GM12878 (cell line): ENCODE measurements at regions not wholly inside any gene's neighbourhood (a gene's known extent, or its start where the extent isn't known, plus 50 kb on each side); places are given as distances from the start of the nearest gene placed in this dataset.

Experiments
- ATAC-seq: fragments of 200-7000 bp; cut with Tn5 transposase; 3 replicates; pipeline ENCODE4 v1.9.1; 2020; ENCODE audit warnings: mild to moderate bottlenecking, moderate library complexity
- BruUV-seq: library from RNA; stranded (reverse); fragments of 400-500 nt; replicated peaks from 2 replicates; lab custom pipeline; 2021; lab: Mats Ljungman, UMichigan
- CTCF ChIA-PET: fragments of 300-600 bp; sonication (Branson Sonifier 250); formaldehyde crosslinking; extraction: SDS; loops from one replicate; lab custom pipeline; 2021; ENCODE audit warnings: inconsistent platforms; lab: Yijun Ruan, JAX
- POLR2A ChIA-PET: fragments of 350-600 bp; formaldehyde crosslinking; extraction: SDS; loops from one replicate; lab custom pipeline; 2021; ENCODE audit warnings: inconsistent platforms; lab: Charles Lee
- RAD21 ChIA-PET: fragments of 300-600 bp; sonication (Branson Sonifier 250); formaldehyde crosslinking; loops from one replicate; lab custom pipeline; 2023; ENCODE audit warnings: antibody characterized with exemption; ENCODE audit not compliant: unreplicated experiment; lab: Charles Lee
- SMC1A ChIA-PET: fragments of 300-600 bp; sonication (Branson Sonifier 250); formaldehyde crosslinking; loops from one replicate; lab custom pipeline; 2023; ENCODE audit not compliant: unreplicated experiment, uncharacterized antibody; lab: Charles Lee
- DNase-seq: peaks from one replicate; pipeline ENCODE4 v3.0.0-alpha.2; 2011; ENCODE audit warnings: low read depth, low spot score
- FAIRE-seq: peaks from 3 replicates; lab custom pipeline; 2011; peaks lifted over from hg19 to GRCh38; lab: Jason Lieb, UNC
- H2AFZ ChIP-seq: 2 replicates; pipeline ENCODE4 v1.6.0; 2011; ENCODE audit warnings: low read depth, low read length, control low read depth; ENCODE audit not compliant: control insufficient read depth
- H3K27ac ChIP-seq: 2 replicates; pipeline ENCODE4 v1.5.1; 2011; ENCODE audit warnings: control low read depth; ENCODE audit not compliant: control insufficient read depth, insufficient read depth
- H3K27me3 ChIP-seq, 2 experiments: replicated peaks in 1 of 2; 2 replicates each; pipeline versions ENCODE4 v1.6.0 to v1.6.1; 2011; ENCODE audit warnings: low read length in 1 of 2; ENCODE audit not compliant: control insufficient read depth in 2 of 2, insufficient read depth in 2 of 2
- H3K36me3 ChIP-seq, 2 experiments: 2 replicates each; pipeline ENCODE4 v1.5.1; 2011; ENCODE audit warnings: low read length in 1 of 2; ENCODE audit not compliant: control insufficient read depth in 2 of 2, insufficient read depth in 2 of 2
- H3K4me1 ChIP-seq: 2 replicates; pipeline ENCODE4 v1.6.1; 2011; ENCODE audit warnings: mild to moderate bottlenecking, low read length, moderate library complexity, mixed read lengths; ENCODE audit not compliant: control insufficient read depth, insufficient read depth
- H3K4me2 ChIP-seq: 2 replicates; pipeline ENCODE4 v1.6.0; 2011; ENCODE audit warnings: control low read depth; ENCODE audit not compliant: control insufficient read depth, insufficient read depth
- H3K4me3 ChIP-seq: fragments of 200-600 bp; sonication (generic); 2 replicates; pipeline ENCODE4 v1.5.1; 2016
- H3K79me2 ChIP-seq: 2 replicates; pipeline ENCODE4 v1.6.0; 2011; ENCODE audit warnings: low read length; ENCODE audit not compliant: control insufficient read depth, insufficient read depth
- H3K9ac ChIP-seq: 2 replicates; pipeline ENCODE4 v1.8.0; 2011; ENCODE audit warnings: low read length, control low read depth, mixed read lengths; ENCODE audit not compliant: control insufficient read depth, insufficient read depth
- H3K9me3 ChIP-seq: replicated peaks from 3 replicates; pipeline ENCODE4 v1.5.1; 2011; ENCODE audit warnings: mild to moderate bottlenecking, low read length; ENCODE audit not compliant: control insufficient read depth, insufficient read depth
- H4K20me1 ChIP-seq: 2 replicates; pipeline ENCODE4 v1.6.0; 2011; ENCODE audit not compliant: control insufficient read depth, insufficient read depth
- BCL3 ChIP-seq: IDR thresholded peaks from 2 replicates; pipeline ENCODE4 v1.6.1; 2011; ENCODE audit warnings: borderline replicate concordance, low read depth, mild to moderate bottlenecking, moderate library complexity, low read length; ENCODE audit not compliant: insufficient read depth, poor library complexity, severe bottlenecking
- CEBPB ChIP-seq, 2 experiments: fragments of 150-350 bp in 1 of 2; IDR thresholded peaks; 2 replicates each; pipeline ENCODE4 v1.6.1; 2012 to 2014; ENCODE audit warnings: low read depth in 2 of 2, low read length in 2 of 2, borderline replicate concordance in 1 of 2, inconsistent platforms in 1 of 2
- DPF2 ChIP-seq: fragments of 450-650 bp; IDR thresholded peaks from 2 replicates; pipeline ENCODE4 v1.6.1; 2017; ENCODE audit warnings: mild to moderate bottlenecking
- EGR1 ChIP-seq, 2 experiments: IDR thresholded peaks; 1 replicate in 1 of 2; 2 replicates in 1 of 2; pipeline ENCODE4 v1.6.1; 2011 to 2012; ENCODE audit warnings: low read depth in 2 of 2, low read length in 2 of 2, borderline replicate concordance in 1 of 2, mild to moderate bottlenecking in 1 of 2, moderate library complexity in 1 of 2
- GABPA ChIP-seq: IDR thresholded peaks from 2 replicates; pipeline ENCODE4 v1.6.1; 2014; ENCODE audit warnings: antibody characterized with exemption, low read depth, mild to moderate bottlenecking, inconsistent platforms
- GATAD2B ChIP-seq: fragments of 450-650 bp; conservative IDR thresholded peaks from 2 replicates; pipeline ENCODE4 v1.6.1; 2017; ENCODE audit warnings: low read depth, mild to moderate bottlenecking, moderate library complexity
- HDAC2 ChIP-seq: fragments of 200-600 bp; sonication (generic); IDR thresholded peaks from 2 replicates; pipeline ENCODE4 v1.6.1; 2017
- IRF3 ChIP-seq: fragments of 450-650 bp; IDR thresholded peaks from 2 replicates; pipeline ENCODE4 v1.6.1; 2014; ENCODE audit warnings: mild to moderate bottlenecking
- KAT2A ChIP-seq: conservative IDR thresholded peaks from 2 replicates; pipeline ENCODE4 v1.6.1; 2011; ENCODE audit warnings: low read depth, low read length; ENCODE audit not compliant: control insufficient read depth
- MYC ChIP-seq: IDR thresholded peaks from 2 replicates; pipeline ENCODE4 v1.6.1; 2011; ENCODE audit warnings: mild to moderate bottlenecking, low read length, moderate library complexity, inconsistent platforms; ENCODE audit not compliant: insufficient read depth, insufficient replicate concordance, insufficient read length, severe bottlenecking
- WGBS: methylation state at CpG from one replicate; pipeline ENCODE4 v1.1.6; 2016; ENCODE audit warnings: low lambda C conversion rate; ENCODE audit not compliant: insufficient replicate concordance, insufficient coverage; ENCODE audit errors: missing lambda C conversion rate; 5-methylcytosine and 5-hydroxymethylcytosine counted together
- in situ Hi-C: fragments of 300-500 bp; cut with MboI; formaldehyde crosslinking; loops from 9 replicates; pipeline ENCODE4 v1.14.3; 2018; ENCODE audit warnings: mixed read lengths
- intact Hi-C: fragments of 100-400 bp; cut with micrococcal nuclease; formaldehyde crosslinking; loops from one replicate; pipeline ENCODE4 v1.14.2; 2022; ENCODE audit not compliant: unreplicated experiment

DNA sequence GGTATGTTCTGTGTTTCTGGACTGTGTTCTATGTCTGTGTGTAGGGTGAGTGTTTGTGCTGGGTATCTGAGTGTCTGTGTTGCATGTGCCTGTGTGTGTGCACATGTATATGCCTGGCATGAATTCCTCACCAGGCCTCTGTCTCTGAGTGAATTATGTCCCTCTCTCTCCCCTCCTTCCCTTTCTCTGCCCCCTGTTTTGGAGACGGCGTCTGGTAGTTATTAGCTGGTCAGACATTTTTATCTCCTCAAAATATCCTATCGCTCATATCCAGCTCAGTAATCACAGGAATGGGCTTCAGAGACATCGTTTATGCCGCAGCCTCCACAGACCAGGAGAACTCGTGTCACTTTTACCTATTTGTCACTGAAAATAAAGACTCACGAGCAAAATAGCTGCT is 483.2 kb upstream of the BRINP1 start:
- H3K4me2 ChIP-seq: no peak overlapping the region
- intact Hi-C loops: no loop called here
- DNase-seq: no peak
- no peak for ATAC-seq
- H3K27ac ChIP-seq: no peak overlapping the region
- POLR2A ChIA-PET: no interaction called here
- H3K4me3 ChIP-seq: no peak overlapping the region
- RAD21 ChIA-PET: no interaction called here
- SMC1A ChIA-PET: no interaction called here
- no TSS peak for BruUV-seq
- no peaks in the 10 kb centered on the region for H3K79me2 ChIP-seq
- H3K9ac ChIP-seq: no peak overlapping the region
- H4K20me1 ChIP-seq: no peaks in the 10 kb centered on the region
- no peaks in the 10 kb centered on the region for H3K36me3 ChIP-seq
- H3K4me1 ChIP-seq: no peaks in the 10 kb centered on the region
- in situ Hi-C loops: no loop called here
- no peak for TF ChIP-seq IRF3
- no peak for TF ChIP-seq EGR1 (IDR thresholded peaks at IDR 0.05; ENCODE audit: borderline replicate concordance in 1 of 2, low read depth in 2 of 2, low read length in 2 of 2)
- no peak for TF ChIP-seq GABPA
- no peak for TF ChIP-seq BCL3
- TF ChIP-seq CEBPB (IDR thresholded peaks at IDR 0.05; ENCODE audit: borderline replicate concordance in 1 of 2, low read depth in 2 of 2, low read length in 2 of 2): no peak
- TF ChIP-seq HDAC2: no peak
- no peak for TF ChIP-seq KAT2A
- TF ChIP-seq GATAD2B: no peak
- TF ChIP-seq MYC: no peak
- no peak for TF ChIP-seq DPF2
- CTCF ChIA-PET: interaction anchor here (0.8 to 1.1 kb wide), 2 partner anchors 13 to 22 kb away, joined by 3 read pairs; no protein-coding TSS in a partner anchor
- no peak overlapping the region for H2AFZ ChIP-seq
- 21% methylated on average over 7 of the region's 7 CpGs for WGBS
- FAIRE-seq: no peak
- H3K27me3 ChIP-seq: no peaks in the 10 kb centered on the region
- H3K9me3 ChIP-seq: no peaks in the 10 kb centered on the region
